Glutamatergic neuron (in vitro differentiated cells): ENCODE measurements at regions not wholly inside any gene's neighbourhood (a gene's known extent, or its start where the extent isn't known, plus 50 kb on each side); places are given as distances from the start of the nearest gene placed in this dataset.

ENCODE experiments used
- DNase-seq: peaks from one replicate; pipeline ENCODE4 v3.0.0; 2022
- H3K27ac Mint-ChIP-seq: one replicate; pipeline ENCODE4 v1.8.0; 2020; ENCODE audit warnings: mild to moderate bottlenecking, mixed read lengths, inconsistent platforms; ENCODE audit not compliant: unreplicated experiment
- H3K27me3 Mint-ChIP-seq: one replicate; pipeline ENCODE4 v1.8.0; 2020; ENCODE audit warnings: mild to moderate bottlenecking, moderate library complexity, mixed read lengths, inconsistent platforms; ENCODE audit not compliant: unreplicated experiment
- H3K36me3 Mint-ChIP-seq: one replicate; pipeline ENCODE4 v1.8.0; 2020; ENCODE audit warnings: mild to moderate bottlenecking, mixed read lengths, inconsistent platforms; ENCODE audit not compliant: unreplicated experiment
- H3K4me1 Mint-ChIP-seq: one replicate; pipeline ENCODE4 v1.8.0; 2020; ENCODE audit warnings: mild to moderate bottlenecking, low read depth, mixed read lengths, inconsistent platforms; ENCODE audit not compliant: unreplicated experiment
- H3K4me3 Mint-ChIP-seq: one replicate; pipeline ENCODE4 v1.8.0; 2020; ENCODE audit warnings: mild to moderate bottlenecking, mixed read lengths, inconsistent platforms; ENCODE audit not compliant: unreplicated experiment
- H3K9me3 Mint-ChIP-seq: one replicate; pipeline ENCODE4 v1.8.0; 2020; ENCODE audit warnings: mild to moderate bottlenecking, moderate library complexity, mixed read lengths, inconsistent platforms; ENCODE audit not compliant: unreplicated experiment
- CTCF ChIP-seq: fragments of 200-600 bp; sonication (generic); IDR thresholded peaks from one replicate; pipeline ENCODE4 v1.5.0; 2021; ENCODE audit not compliant: partially characterized antibody, unreplicated experiment

GRCh38 chr5:68778484-68778883 is 315.3 kb upstream of the SLC30A5 start:
- Mint-ChIP-seq H3K4me3 (no peak overlapping the region), H3K27me3 (no peaks in the 10 kb centered on the region), H3K27ac (no peak overlapping the region), H3K9me3 (no peaks in the 10 kb centered on the region), H3K36me3 (peaks cover 4% of the 10 kb centered on the region), H3K4me1 (peaks cover 3% of the 10 kb centered on the region)
- TF ChIP-seq CTCF, result no peak
- DNase-seq, result no peak

GRCh38 chr5:68780299-68780955 is 313.4 kb upstream of the SLC30A5 start:
- peaks cover 3% of the 10 kb centered on the region for H3K4me1 Mint-ChIP-seq
- H3K27me3 Mint-ChIP-seq, result peaks cover 2% of the 10 kb centered on the region
- no peaks in the 10 kb centered on the region for H3K9me3 Mint-ChIP-seq
- TF ChIP-seq CTCF, result no peak
- H3K4me3 Mint-ChIP-seq, result no peak overlapping the region
- no peak for DNase-seq
- no peak overlapping the region for H3K27ac Mint-ChIP-seq
- no peaks in the 10 kb centered on the region for H3K36me3 Mint-ChIP-seq

GRCh38 chr5:68793074-68793473 is 300.7 kb upstream of the SLC30A5 start:
- H3K9me3 Mint-ChIP-seq, result no peaks in the 10 kb centered on the region
- no peaks in the 10 kb centered on the region for H3K4me1 Mint-ChIP-seq
- H3K36me3 Mint-ChIP-seq, result no peaks in the 10 kb centered on the region
- TF ChIP-seq CTCF, result no peak
- H3K4me3 Mint-ChIP-seq, result no peak overlapping the region
- H3K27ac Mint-ChIP-seq, result no peak overlapping the region
- no peak for DNase-seq
- H3K27me3 Mint-ChIP-seq, result no peaks in the 10 kb centered on the region

- no peaks in the 10 kb centered on the region for H3K36me3 Mint-ChIP-seq
- H3K4me3 Mint-ChIP-seq, result no peak overlapping the region
- no peak for TF ChIP-seq CTCF
- no peaks in the 10 kb centered on the region for H3K4me1 Mint-ChIP-seq
- H3K9me3 Mint-ChIP-seq, result no peaks in the 10 kb centered on the region
- H3K27me3 Mint-ChIP-seq, result no peaks in the 10 kb centered on the region
- no peak overlapping the region for H3K27ac Mint-ChIP-seq
- DNase-seq, result no peak
Observed at GRCh38 chr5:68793993-68794392, 299.8 kb upstream of the SLC30A5 start.

GRCh38 chr5:68795190-68795589 is 298.6 kb upstream of the SLC30A5 start:
- H3K27ac Mint-ChIP-seq, result no peak overlapping the region
- no peaks in the 10 kb centered on the region for H3K4me1 Mint-ChIP-seq
- no peak for DNase-seq
- H3K9me3 Mint-ChIP-seq, result no peaks in the 10 kb centered on the region
- H3K36me3 Mint-ChIP-seq, result no peaks in the 10 kb centered on the region
- H3K27me3 Mint-ChIP-seq, result no peaks in the 10 kb centered on the region
- no peak for TF ChIP-seq CTCF
- no peak overlapping the region for H3K4me3 Mint-ChIP-seq
